GM12878 (cell line): ENCODE measurements at regions not wholly inside any gene's neighbourhood (a gene's known extent, or its start where the extent isn't known, plus 50 kb on each side); places are given as distances from the start of the nearest gene placed in this dataset.

Experiments
- ATAC-seq: fragments of 200-7000 bp; cut with Tn5 transposase; 3 replicates; pipeline ENCODE4 v1.9.1; 2020; ENCODE audit warnings: mild to moderate bottlenecking, moderate library complexity
- BruUV-seq: library from RNA; stranded (reverse); fragments of 400-500 nt; replicated peaks from 2 replicates; lab custom pipeline; 2021; lab: Mats Ljungman, UMichigan
- CTCF ChIA-PET: fragments of 300-600 bp; sonication (Branson Sonifier 250); formaldehyde crosslinking; extraction: SDS; loops from one replicate; lab custom pipeline; 2021; ENCODE audit warnings: inconsistent platforms; lab: Yijun Ruan, JAX
- POLR2A ChIA-PET: fragments of 350-600 bp; formaldehyde crosslinking; extraction: SDS; loops from one replicate; lab custom pipeline; 2021; ENCODE audit warnings: inconsistent platforms; lab: Charles Lee
- RAD21 ChIA-PET: fragments of 300-600 bp; sonication (Branson Sonifier 250); formaldehyde crosslinking; loops from one replicate; lab custom pipeline; 2023; ENCODE audit warnings: antibody characterized with exemption; ENCODE audit not compliant: unreplicated experiment; lab: Charles Lee
- SMC1A ChIA-PET: fragments of 300-600 bp; sonication (Branson Sonifier 250); formaldehyde crosslinking; loops from one replicate; lab custom pipeline; 2023; ENCODE audit not compliant: unreplicated experiment, uncharacterized antibody; lab: Charles Lee
- DNase-seq: peaks from one replicate; pipeline ENCODE4 v3.0.0-alpha.2; 2011; ENCODE audit warnings: low read depth, low spot score
- FAIRE-seq: peaks from 3 replicates; lab custom pipeline; 2011; peaks lifted over from hg19 to GRCh38; lab: Jason Lieb, UNC
- H2AFZ ChIP-seq: 2 replicates; pipeline ENCODE4 v1.6.0; 2011; ENCODE audit warnings: low read depth, low read length, control low read depth; ENCODE audit not compliant: control insufficient read depth
- H3K27ac ChIP-seq: 2 replicates; pipeline ENCODE4 v1.5.1; 2011; ENCODE audit warnings: control low read depth; ENCODE audit not compliant: control insufficient read depth, insufficient read depth
- H3K27me3 ChIP-seq, 2 experiments: replicated peaks in 1 of 2; 2 replicates each; pipeline versions ENCODE4 v1.6.0 to v1.6.1; 2011; ENCODE audit warnings: low read length in 1 of 2; ENCODE audit not compliant: control insufficient read depth in 2 of 2, insufficient read depth in 2 of 2
- H3K36me3 ChIP-seq, 2 experiments: 2 replicates each; pipeline ENCODE4 v1.5.1; 2011; ENCODE audit warnings: low read length in 1 of 2; ENCODE audit not compliant: control insufficient read depth in 2 of 2, insufficient read depth in 2 of 2
- H3K4me1 ChIP-seq: 2 replicates; pipeline ENCODE4 v1.6.1; 2011; ENCODE audit warnings: mild to moderate bottlenecking, low read length, moderate library complexity, mixed read lengths; ENCODE audit not compliant: control insufficient read depth, insufficient read depth
- H3K4me2 ChIP-seq: 2 replicates; pipeline ENCODE4 v1.6.0; 2011; ENCODE audit warnings: control low read depth; ENCODE audit not compliant: control insufficient read depth, insufficient read depth
- H3K4me3 ChIP-seq: fragments of 200-600 bp; sonication (generic); 2 replicates; pipeline ENCODE4 v1.5.1; 2016
- H3K79me2 ChIP-seq: 2 replicates; pipeline ENCODE4 v1.6.0; 2011; ENCODE audit warnings: low read length; ENCODE audit not compliant: control insufficient read depth, insufficient read depth
- H3K9ac ChIP-seq: 2 replicates; pipeline ENCODE4 v1.8.0; 2011; ENCODE audit warnings: low read length, control low read depth, mixed read lengths; ENCODE audit not compliant: control insufficient read depth, insufficient read depth
- H3K9me3 ChIP-seq: replicated peaks from 3 replicates; pipeline ENCODE4 v1.5.1; 2011; ENCODE audit warnings: mild to moderate bottlenecking, low read length; ENCODE audit not compliant: control insufficient read depth, insufficient read depth
- H4K20me1 ChIP-seq: 2 replicates; pipeline ENCODE4 v1.6.0; 2011; ENCODE audit not compliant: control insufficient read depth, insufficient read depth
- CREM ChIP-seq: IDR thresholded peaks from 2 replicates; pipeline ENCODE4 v1.6.1; 2014; ENCODE audit warnings: antibody characterized with exemption, low read depth
- MYC ChIP-seq: IDR thresholded peaks from 2 replicates; pipeline ENCODE4 v1.6.1; 2011; ENCODE audit warnings: mild to moderate bottlenecking, low read length, moderate library complexity, inconsistent platforms; ENCODE audit not compliant: insufficient read depth, insufficient replicate concordance, insufficient read length, severe bottlenecking
- REST ChIP-seq: IDR thresholded peaks from 2 replicates; pipeline ENCODE4 v1.6.1; 2012; ENCODE audit warnings: mild to moderate bottlenecking, low read depth, low read length
- RFX5 ChIP-seq: IDR thresholded peaks from 2 replicates; pipeline ENCODE4 v1.6.1; 2011; ENCODE audit warnings: low read depth, low read length, improper control_type of control experiment
- STAT3 ChIP-seq: IDR thresholded peaks from 2 replicates; pipeline ENCODE4 v1.6.1; 2011; ENCODE audit warnings: low read depth, low read length, improper control_type of control experiment
- ZSCAN29 ChIP-seq: fragments of 450-650 bp; IDR thresholded peaks from 2 replicates; pipeline ENCODE4 v1.6.1; 2017; ENCODE audit warnings: mild to moderate bottlenecking, moderate library complexity
- WGBS: methylation state at CpG from one replicate; pipeline ENCODE4 v1.1.6; 2016; ENCODE audit warnings: low lambda C conversion rate; ENCODE audit not compliant: insufficient replicate concordance, insufficient coverage; ENCODE audit errors: missing lambda C conversion rate; 5-methylcytosine and 5-hydroxymethylcytosine counted together
- in situ Hi-C: fragments of 300-500 bp; cut with MboI; formaldehyde crosslinking; loops from 9 replicates; pipeline ENCODE4 v1.14.3; 2018; ENCODE audit warnings: mixed read lengths
- intact Hi-C: fragments of 100-400 bp; cut with micrococcal nuclease; formaldehyde crosslinking; loops from one replicate; pipeline ENCODE4 v1.14.2; 2022; ENCODE audit not compliant: unreplicated experiment

- ATAC-seq (no peak), DNase-seq (no peak), FAIRE-seq (no peak)
- ChIA-PET RAD21 (no interaction called here), POLR2A (no interaction called here), CTCF (interaction anchor here (0.8 kb wide), 1 partner anchor 930 kb away, joined by 3 read pairs; no protein-coding TSS in a partner anchor), SMC1A (no interaction called here)
- Histone ChIP-seq H2AFZ (no peak overlapping the region), H3K9me3 (no peaks in the 10 kb centered on the region), H3K36me3 (no peaks in the 10 kb centered on the region), H3K4me2 (no peak overlapping the region), H3K4me1 (no peaks in the 10 kb centered on the region), H3K27me3 (no peaks in the 10 kb centered on the region; a peak in 1 of 4 replicates), H3K9ac (no peak overlapping the region), H4K20me1 (no peaks in the 10 kb centered on the region), H3K27ac (no peak overlapping the region), H3K79me2 (no peaks in the 10 kb centered on the region), H3K4me3 (no peak overlapping the region)
- no TSS peak for BruUV-seq
- in situ Hi-C loops: no loop called here
- TF ChIP-seq CREM (no peak), ZSCAN29 (no peak), RFX5 (no peak), MYC (no peak), REST (no peak), STAT3 (no peak)
- intact Hi-C loops: no loop called here
- WGBS: 8% methylated on average over 4 of the region's 4 CpGs
Measured at GRCh38 chr16:54213322-54213721, 73.3 kb downstream of the IRX3 start.
